Hematopoietic multipotent progenitor cell treated with erythropoietin and hydrocortisone succinate and interleukin-3 and kit ligand, for 8 days (in vitro differentiated cells): ENCODE measurements at regions not wholly inside any gene's neighbourhood (a gene's known extent, or its start where the extent isn't known, plus 50 kb on each side); places are given as distances from the start of the nearest gene placed in this dataset.

Experiments used
- DNase-seq: peaks from one replicate; pipeline ENCODE4 v3.0.0-alpha.2; 2015

DNA sequence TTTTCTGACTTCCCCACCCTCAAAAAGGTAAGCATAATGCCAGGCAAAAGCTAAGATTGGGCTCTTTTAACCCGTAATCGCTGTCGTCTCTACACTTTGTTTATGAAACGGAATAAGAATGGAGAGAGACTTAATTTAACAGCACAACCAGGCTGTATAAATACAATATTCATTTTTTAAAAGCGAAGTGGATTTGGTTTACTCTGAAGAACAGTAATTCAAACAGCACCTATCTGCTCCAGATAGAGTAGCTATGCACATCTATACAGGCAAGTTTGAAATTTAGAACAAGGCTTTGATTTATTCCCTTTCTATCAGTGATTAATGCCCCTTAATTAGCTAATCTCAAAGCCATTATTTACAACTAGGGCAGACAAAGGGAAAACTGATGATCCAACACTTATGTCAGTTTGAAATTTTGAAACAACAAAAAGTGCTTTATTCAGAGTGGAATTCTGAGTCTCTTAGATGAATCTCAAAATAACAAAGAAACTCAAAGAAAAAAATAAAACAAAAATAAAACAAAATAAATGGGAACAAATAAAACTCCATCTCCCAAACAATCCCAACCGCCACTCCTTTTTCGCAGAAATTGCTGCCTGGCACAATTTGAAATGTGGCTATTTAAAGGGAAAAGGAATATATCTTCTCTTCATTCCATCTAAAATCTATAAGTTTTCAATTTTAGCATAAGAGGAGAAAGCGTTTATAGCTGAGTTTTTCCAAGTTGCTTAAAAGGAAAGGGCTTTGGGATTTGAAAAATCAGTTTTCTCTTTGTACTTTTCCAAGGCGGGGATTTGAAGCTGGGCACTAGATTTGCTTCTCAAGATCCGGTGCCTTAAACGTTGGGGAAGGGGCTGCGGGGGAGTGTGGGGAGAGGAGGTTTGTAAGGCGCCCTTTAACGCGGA lies 298.6 kb downstream of the PARP8 start:
- DNase-seq = no peak

DNA sequence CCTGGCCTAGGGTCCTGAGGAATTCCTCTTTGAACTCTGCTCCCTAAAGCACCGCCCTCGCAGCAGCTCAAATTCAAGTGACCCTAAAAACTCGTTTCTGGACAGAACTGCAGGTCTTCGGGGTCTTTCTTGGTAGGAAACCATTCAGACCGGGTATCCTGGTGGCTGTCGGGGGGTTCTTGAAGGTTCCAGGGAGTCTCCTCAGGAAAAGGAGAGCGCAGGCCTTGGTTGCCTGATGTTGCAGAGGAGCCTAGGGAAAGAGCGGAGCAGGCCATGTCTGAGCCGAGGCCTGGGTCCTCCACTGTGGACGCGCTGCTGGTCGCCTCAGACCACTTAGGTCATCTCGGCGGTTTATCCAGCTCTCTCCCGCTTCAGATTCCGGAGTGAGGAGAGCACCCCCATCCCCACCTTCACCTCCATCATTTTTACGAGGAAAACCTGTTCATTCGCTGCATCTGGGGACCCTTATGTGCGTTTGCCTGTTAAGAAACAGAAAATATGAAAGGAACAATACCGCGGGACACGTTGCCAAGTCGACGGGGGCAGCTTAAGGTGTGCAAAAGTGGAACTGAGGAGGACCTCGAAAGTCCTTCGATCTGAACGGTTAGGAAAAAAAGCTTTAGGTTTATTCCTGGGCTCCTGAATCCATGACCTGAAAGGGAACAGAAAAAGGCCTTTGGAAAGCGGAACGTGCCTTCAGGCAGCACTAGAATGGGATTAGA lies 299.4 kb downstream of the PARP8 start:
- DNase-seq = no peak

DNA sequence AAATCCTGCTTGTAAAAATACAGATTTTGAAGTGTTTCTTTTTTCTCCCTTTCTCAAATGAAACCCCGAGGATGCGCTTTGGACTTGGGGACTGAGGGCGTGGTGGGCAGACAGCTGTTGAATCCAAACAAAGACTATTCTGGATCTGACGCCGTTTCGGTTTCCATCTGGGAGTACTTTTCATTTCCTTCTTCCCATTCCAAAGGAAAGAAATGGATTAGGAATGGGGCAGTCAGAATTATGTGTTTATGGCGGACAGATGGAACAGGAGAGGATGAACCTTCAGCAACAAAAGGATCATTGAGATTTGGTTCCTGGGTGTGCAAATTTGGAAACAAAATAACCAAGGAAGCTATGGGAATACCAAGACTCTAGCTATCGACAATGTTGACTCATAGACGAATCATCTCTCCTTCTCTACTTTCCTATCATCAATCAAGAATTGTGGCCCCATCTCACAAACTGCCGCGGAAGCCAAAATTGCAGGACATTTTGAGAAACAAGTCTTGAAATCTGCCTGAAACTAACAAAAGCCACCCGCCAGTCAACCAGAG lies 300.6 kb downstream of the PARP8 start:
- DNase-seq = no peak

DNA sequence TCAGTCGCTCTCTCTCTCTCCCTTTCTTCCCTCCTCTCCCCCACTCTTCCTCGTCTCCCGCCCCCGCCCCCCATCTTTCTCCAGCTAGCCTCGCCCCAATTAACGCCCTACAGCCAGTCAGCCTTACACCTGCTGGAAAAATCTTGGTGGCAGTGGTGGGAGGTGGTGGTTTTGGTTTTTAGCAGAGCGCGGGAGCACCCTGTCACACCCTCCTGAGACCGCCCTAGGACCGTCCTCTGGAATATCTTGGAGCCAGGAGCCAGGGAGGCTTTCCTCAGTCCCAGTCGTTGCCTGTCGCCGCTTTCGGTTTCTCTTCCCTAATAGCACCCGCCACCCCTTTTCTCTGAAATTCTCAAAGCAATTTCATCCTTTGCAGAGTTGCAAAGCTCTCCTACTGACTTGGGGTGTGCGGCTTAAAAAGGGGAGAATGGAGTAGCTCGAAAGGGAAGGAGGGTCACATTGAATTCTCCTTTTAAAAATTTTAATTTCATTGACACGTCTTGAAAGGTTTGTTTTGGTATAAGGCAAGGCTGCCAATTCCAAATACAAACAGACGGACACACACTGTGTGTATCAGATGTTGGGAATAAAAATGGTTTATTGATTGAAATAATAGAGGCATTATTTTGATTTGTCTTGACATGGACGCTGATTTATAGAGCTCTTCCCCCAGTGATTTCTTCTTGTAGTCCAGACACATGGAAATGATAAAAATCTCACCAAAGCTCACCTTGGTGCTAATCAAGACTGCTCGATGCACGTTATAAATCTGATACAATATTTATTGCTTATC lies 301.3 kb downstream of the PARP8 start:
- DNase-seq = no peak

DNA sequence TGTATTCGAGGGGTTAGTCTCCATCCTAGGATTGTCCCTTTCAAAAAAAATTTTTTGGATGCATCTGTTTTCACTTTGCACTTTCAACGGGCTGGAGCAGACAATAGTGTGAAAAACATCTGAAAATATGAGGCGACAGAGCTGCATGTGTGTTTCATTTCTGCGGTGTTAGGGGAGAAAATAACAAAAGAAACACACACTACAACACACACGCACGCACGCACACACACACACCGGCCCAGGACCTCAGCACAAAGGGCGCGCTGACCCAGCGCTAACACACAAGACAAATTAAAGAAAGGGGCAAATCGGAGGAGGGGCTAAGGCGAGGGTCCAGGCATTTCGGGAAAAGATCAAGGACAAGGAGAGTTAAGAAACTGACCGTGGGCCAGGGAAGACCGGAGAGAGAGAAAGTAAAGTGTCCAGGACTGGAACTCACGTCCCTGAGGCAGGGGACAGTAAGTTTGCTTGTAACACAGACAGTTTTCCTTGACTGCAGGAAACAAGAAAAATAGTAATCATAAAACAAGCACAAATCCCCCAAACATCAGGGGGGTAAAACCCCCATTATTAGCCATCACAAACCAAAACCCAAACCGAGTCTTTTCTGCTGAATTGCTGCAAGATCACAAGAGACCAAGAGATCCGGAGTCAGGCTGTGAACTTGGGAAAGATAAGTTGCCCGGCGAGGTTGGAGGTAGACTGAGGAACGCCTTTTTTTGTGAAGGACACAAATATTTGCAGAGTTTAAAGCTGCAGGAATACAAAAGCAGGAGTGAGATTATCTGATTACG lies 302.1 kb downstream of the PARP8 start:
- DNase-seq = no peak

DNA sequence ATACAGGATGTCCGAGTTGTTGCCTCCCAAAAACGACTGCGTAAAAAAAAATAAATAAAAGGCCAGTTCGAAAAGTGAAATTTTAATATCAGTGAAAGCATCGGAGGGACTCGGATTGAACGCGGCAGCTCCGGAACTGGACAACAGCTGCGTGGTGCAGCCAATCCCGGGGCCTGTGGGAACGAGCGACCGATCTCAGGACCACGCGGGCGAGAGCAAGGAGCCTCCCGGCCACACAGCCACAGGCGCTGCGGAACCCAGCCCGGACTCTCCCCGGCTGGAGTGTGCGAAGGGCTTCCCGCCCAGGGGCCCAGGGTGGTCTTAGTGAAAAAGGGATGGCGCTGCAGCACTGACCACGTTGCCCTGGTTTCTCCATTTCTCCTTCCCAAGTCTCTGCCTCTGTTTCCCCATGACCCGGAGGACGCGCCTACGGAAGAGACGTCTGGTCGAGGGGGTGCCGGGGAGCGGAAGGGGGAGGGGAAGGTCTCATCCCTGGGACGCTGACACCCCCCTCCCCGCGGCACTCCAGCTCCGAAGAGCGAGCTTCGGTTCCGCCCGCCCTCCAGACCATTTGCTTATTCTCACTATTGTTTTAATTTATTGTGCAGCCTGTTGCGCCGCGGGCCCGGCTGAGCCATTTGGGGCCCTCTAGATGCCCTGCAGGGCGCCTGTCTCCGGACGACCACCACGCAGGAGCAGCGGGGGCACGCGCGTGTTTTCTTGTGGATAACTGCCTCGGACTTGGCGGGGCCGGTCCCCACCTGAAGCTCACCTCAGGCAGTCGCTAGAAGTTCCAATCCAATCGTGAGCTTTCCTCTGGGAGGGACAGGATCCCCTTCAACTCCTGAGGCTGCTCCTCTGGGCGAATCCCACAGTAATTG lies 303.0 kb downstream of the PARP8 start:
- DNase-seq = no peak

DNA sequence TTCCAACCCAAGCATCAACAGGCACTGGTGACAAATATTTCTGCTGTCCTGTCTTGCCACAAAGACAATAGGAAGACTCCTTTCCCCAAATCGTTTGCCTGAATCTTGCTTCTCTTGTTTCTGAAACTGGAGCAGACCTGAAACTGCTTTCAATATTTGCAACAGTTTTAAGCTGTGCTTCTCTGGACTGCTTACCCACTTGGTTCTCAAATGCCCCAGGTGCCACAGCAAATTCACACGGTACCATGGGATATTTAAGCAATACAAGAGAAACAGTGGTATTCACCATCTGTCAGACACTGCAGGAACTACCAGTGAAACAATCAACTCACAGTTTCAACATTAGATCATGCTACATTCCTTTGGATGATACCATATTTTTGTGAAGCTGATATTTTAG lies 309.4 kb downstream of the PARP8 start:
- DNase-seq = no peak

DNA sequence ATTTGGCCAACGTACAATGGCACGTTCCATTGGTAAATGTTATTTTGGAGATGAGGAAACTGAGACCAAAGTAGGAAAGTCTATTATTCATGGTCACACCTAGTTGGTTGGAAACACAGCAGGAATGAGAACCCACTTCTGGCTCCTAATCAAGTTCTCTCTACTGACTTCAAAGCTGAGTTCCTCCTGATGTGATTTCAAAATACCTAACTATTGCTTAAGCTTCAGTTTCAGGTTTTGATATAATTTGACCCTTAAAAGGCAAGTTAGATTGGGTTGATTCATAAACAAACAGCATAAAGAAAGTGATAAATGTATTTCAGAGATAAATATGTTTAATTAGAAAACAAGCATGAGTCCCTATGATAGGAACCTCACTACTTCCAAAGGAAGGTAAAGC lies 312.5 kb downstream of the PARP8 start:
- no peak for DNase-seq

DNA sequence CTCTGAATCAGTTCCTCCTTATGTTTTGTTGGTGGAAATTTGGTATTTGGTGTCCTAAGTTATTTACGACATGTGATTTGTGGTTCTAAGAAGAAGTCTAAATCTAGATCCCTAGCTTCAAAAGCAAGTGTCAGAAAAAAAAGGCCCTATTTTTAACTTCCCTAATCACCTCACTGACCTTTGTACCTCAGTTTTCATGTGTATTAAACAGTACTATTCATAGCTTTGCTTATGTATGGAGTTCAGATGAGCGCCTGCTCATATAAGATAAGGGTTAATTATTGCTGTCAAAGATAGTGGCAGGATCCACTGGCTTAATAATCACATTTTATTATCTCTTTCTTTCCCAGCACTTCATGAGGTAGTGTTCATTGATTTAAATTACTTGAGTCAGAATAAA lies 318.2 kb downstream of the PARP8 start:
- no peak for DNase-seq

DNA sequence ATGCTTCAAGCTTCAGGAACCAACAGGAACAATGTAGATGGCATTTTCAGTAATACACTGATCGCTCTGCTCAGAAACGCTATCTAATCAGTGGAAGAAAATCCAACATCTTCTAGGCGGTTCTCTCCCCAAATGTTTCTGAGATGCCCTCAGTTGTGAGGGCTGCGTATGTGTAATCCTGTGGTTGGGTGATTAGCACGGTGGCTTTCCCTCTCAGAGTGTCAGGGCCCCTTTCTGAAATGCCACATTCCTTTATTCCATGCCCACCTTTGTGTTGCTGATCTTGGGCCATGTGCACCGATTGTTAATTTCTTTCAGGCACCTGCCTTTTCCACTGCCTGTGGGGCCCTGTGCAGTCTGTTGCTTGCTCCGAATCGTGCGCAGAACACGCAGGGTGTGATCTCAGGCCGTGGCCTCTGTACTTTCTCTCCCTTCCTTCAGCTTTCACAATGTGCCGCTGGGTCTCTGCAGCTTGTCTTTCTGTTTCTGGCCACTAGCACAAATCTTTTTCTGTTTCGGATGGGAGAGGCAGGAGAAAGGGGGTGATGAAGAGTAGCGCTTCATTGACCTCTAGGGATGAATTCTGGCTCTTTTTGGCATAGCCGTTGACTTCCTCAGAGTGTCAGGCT lies 324.0 kb downstream of the PARP8 start:
- DNase-seq = no peak

DNA sequence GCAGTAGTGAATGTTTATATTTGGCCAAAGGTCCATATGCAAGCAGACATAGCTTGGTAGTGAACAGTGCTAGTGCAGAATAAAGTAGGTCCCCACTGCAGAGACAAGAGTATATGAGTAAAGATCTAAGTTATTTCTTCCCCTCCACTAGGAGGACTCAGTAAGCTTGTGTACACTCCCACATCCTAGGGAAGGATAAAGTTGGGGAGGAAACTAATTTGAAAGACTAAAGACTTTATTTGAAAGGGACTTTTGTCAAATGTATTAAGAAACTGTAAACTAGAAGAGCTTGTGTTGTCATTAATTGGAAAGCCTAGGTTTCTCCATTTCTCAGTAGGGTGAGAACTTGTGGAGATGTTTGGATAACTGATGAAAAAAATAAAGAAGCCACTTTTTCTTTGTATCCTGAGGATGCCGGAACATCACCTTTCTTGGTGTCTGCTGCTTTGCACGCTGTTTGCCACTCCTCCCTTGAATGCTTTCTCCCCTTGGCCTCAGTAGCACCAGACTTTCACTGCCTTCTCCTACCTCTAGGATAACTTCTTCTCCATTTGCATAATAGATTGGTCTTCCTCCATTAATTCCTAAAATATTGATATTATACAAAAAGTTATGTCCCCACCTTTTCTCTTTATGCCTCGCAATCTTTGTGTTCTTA lies 329.0 kb downstream of the PARP8 start:
- DNase-seq = no peak

DNA sequence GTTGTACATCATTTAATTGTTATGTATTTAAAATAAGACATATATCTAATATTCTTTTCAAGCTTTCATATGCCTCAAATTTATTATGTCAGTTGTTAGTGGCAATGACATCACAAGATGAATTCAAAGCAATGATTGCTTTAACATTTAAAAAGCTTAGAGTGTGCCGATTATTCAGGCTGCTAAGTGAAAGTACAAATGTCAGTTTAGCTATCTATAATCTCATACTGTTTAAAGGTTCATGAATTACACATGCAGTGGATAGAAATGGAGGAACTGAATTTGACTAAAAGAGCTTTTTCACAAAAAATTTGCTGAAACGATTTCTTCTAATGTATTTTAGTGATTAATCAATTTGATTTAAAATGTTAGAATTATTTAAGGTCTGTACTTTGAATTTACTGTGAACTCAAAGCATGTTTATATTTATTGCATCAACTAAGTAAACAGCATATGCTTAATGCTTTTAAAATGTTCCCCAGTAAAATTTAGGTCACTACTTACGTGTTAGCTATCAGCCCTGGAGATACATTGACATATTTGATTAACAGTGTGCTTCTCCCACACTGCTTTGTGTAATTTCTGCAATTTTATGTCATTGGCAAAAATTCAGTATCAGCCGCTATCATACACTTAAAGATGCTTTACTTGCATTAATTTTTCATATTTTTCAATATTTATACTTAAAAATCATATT lies 334.9 kb downstream of the PARP8 start:
- no peak for DNase-seq

DNA sequence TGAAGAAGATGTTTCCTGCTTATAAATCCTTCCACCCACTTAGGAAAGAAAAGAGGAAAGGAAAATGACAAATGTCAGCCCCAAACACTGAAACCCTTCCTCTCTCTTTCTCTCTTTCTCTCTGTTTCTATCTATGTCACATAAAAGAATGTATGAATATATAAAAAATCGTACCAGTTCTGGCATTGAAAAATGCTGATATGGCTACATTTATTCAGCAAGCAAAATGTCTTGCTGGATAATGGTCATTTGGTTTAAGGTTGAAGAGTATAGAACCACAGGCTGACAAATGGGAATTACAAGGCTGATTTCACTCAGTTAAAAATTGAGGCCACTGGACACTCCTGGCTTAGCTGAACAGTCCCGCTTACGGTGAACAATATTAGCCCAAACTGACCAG lies 335.9 kb downstream of the PARP8 start:
- DNase-seq = no peak

DNA sequence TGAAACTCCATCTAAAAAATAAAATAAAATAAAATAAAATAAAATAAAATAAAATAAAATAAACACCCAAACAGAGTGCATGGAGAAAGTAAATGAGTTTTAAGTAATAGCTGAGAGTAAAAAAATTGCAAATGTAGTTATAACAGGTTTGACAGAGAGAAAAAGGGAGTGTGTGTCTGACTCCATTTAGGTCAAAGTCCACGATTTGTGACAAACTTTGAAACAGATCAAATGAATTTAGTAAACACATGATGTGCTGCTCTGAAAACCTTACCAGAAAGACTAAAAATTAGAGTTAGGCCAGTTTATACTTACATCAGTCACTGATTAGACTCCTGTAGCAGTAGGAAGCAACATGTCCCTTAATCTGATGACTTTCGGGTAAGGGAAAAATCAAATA lies 346.6 kb downstream of the PARP8 start:
- no peak for DNase-seq

DNA sequence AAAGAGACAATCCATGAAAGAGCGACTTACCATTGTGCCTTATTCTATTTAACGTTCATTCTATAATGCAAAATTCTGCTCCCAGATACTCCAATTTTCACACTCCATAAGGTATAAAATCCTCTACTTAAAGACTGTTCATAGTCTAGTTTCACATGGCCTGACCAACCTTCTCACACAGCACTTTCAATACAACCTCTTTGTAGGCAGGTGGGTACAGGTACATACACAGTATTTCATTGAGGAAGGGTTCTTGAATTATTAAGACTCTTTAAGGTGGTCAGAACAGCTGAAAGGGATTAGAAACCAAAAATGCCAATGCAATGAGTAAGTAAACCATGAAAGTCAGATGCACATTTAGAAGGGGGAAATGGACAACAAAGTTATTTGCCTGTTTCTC lies 352.0 kb downstream of the PARP8 start:
- DNase-seq = no peak

DNA sequence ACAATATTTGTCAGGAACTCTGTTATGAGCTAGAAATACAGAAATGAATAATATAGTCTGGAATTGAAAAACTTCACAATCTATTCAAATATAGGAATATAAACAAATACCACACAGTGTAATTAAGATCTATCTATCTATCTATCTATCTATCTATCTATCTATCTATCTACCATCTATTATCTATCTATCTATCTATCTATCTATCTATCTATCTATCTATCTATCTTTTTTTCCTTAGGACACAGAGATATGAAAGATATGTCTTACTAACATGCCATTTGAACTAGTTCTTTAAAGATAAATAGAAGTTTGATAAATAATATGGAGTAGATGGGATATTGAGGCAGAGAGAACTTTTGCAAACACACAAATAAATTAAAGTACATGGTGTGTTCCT lies 357.8 kb downstream of the PARP8 start:
- DNase-seq = no peak

DNA sequence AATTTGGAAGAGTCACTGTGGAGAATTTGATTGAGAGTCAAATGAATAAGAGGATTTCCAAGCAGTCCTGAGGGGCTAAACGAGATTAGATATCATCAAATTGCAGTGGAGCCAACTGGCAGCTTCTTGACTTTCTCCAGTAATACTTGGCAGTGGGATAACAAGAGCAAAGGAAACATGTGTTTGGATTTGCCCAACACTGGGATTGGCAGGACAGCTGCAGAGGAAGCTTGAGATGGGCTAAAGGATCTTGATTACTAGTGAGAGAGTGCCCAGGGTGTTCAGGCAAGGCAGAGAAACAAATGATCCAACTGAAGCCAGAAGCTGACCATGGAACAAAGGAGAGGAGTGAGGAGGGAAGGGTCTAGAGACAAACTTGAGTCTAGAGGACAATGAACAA lies 356.0 kb upstream of the ISL1 start:
- no peak for DNase-seq

DNA sequence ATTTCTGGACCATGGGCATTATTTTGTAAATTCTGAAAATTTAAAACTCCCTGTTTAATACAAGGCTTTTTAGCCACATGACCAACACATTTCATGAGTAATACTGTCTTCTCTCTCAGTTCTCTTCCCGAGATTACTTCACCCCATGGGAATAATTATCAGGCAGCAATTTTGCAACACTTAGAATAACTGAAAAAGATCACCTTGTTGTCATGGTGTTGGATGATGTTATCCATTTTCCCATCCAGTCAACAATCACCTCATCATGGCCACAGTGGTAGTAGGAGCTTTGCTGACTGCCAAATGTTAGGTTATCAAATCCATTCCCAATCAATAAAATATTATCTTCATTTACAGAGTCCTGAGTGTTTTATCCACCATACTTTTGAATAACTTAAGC lies 354.9 kb upstream of the ISL1 start:
- DNase-seq = no peak

DNA sequence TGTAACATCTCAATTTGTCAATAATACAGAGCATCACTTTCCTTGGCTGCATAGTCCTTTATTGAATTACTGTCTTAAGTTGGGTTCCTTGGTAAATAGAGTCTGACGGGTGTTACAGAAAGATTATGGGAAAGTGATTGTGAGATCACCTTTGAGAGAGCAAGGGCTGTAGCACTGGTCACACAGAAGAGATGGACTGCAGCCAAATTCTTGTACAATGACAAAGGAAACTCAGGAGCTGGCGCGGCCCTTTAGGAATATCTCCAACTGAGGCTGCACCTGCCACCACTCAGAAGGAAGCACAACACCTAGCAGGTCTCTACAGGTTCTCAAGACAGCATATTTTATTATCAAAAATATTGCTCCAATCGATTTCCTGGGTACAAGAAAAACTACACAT lies 350.0 kb upstream of the ISL1 start:
- no peak for DNase-seq
